Loucy (cell line): ENCODE measurements at regions not wholly inside any gene's neighbourhood (a gene's known extent, or its start where the extent isn't known, plus 50 kb on each side); places are given as distances from the start of the nearest gene placed in this dataset.

ENCODE experiments used
- H2AFZ ChIP-seq: fragments of 200-600 bp; sonication (generic); 2 replicates; pipeline ENCODE4 v1.6.0; 2016; ENCODE audit warnings: antibody characterized with exemption, mild to moderate bottlenecking, low read length, moderate library complexity
- H3F3A ChIP-seq: fragments of 200-600 bp; 2 replicates; pipeline ENCODE4 v1.6.0; 2016; ENCODE audit warnings: antibody characterized with exemption, low read depth, mild to moderate bottlenecking
- H3K27me3 ChIP-seq: fragments of 200-600 bp; sonication (generic); 2 replicates; pipeline ENCODE4 v1.6.1; 2014; ENCODE audit warnings: low read length, mild to moderate bottlenecking; ENCODE audit not compliant: insufficient read depth, poor library complexity, severe bottlenecking
- H3K36me3 ChIP-seq: fragments of 200-600 bp; sonication (generic); 2 replicates; pipeline ENCODE4 v1.6.1; 2016; ENCODE audit warnings: low read length; ENCODE audit not compliant: insufficient read depth
- H3K4me1 ChIP-seq: fragments of 200-600 bp; sonication (generic); 2 replicates; pipeline ENCODE4 v1.5.1; 2014; ENCODE audit warnings: low read length, mild to moderate bottlenecking; ENCODE audit not compliant: insufficient read depth, poor library complexity, severe bottlenecking
- H3K4me2 ChIP-seq: fragments of 200-600 bp; sonication (generic); 2 replicates; pipeline ENCODE4 v1.6.0; 2014; ENCODE audit warnings: antibody characterized with exemption, low read length, low read depth, mild to moderate bottlenecking; ENCODE audit not compliant: poor library complexity, severe bottlenecking
- H3K4me3 ChIP-seq: fragments of 200-600 bp; sonication (generic); 2 replicates; pipeline ENCODE4 v1.5.1; 2014; ENCODE audit warnings: low read length, mild to moderate bottlenecking, mixed read lengths; ENCODE audit not compliant: poor library complexity, severe bottlenecking
- H3K79me2 ChIP-seq: fragments of 200-600 bp; sonication (generic); 2 replicates; pipeline ENCODE4 v1.6.1; 2014; ENCODE audit warnings: low read length; ENCODE audit not compliant: insufficient read depth
- H3K9ac ChIP-seq: fragments of 200-600 bp; sonication (generic); 2 replicates; pipeline ENCODE4 v1.6.0; 2014; ENCODE audit warnings: mild to moderate bottlenecking, low read depth, low read length, moderate library complexity; ENCODE audit not compliant: poor library complexity, severe bottlenecking
- H3K9me2 ChIP-seq: fragments of 200-600 bp; sonication (generic); replicated peaks from 2 replicates; pipeline ENCODE4 v1.6.1; 2016; ENCODE audit warnings: low read depth, low read length, mixed read lengths
- H3K9me3 ChIP-seq: fragments of 200-600 bp; sonication (generic); 2 replicates; pipeline ENCODE4 v1.6.1; 2014; ENCODE audit warnings: mild to moderate bottlenecking, antibody characterized with exemption, low read length, low read depth; ENCODE audit not compliant: insufficient read depth
- H4K20me1 ChIP-seq: fragments of 200-600 bp; sonication (generic); 2 replicates; pipeline ENCODE4 v1.6.0; 2014; ENCODE audit warnings: antibody characterized with exemption, low read length, mild to moderate bottlenecking; ENCODE audit not compliant: insufficient read depth, poor library complexity, severe bottlenecking
- EZH2phosphoT487 ChIP-seq: fragments of 200-600 bp; IDR thresholded peaks from 2 replicates; pipeline ENCODE4 v1.6.1; 2018; ENCODE audit warnings: antibody characterized with exemption, mild to moderate bottlenecking, moderate library complexity, borderline replicate concordance
- TF ChIP-seq, protein P1 (sequence below): fragments of 200-600 bp; sonication (generic); conservative IDR thresholded peaks from 2 replicates; pipeline ENCODE4 v1.5.1; 2014; ENCODE audit warnings: mild to moderate bottlenecking, antibody characterized with exemption, low read length

DNA sequence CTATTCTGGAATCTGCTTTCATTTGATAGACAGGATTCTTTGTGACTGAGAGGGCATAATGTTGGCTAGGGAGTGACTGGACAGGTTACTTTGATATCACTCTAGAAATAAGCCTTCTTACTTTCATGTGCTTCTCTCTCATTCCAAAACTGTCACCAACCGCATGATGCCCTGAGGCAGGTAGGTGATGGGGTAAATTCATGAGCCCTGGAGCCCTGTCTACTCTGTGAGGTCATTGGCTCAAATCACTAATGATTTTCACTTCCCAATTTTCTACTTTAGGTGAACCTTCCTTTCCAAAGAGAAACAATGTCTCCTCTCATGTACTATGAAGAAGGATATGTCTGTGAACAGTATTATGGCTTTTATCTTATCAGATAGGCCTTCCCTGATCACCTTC, 596.7 kb downstream of the TUSC7 start:
- no peak overlapping the region for H3K4me3 ChIP-seq
- no peaks in the 10 kb centered on the region for H3K4me1 ChIP-seq
- H3F3A ChIP-seq: no peaks in the 10 kb centered on the region
- no peaks in the 10 kb centered on the region for H3K9me2 ChIP-seq
- no peaks in the 10 kb centered on the region for H3K79me2 ChIP-seq
- H3K4me2 ChIP-seq: no peak overlapping the region
- no peaks in the 10 kb centered on the region for H3K27me3 ChIP-seq
- H3K36me3 ChIP-seq: no peaks in the 10 kb centered on the region
- no peak overlapping the region for H3K9ac ChIP-seq
- no peaks in the 10 kb centered on the region for H3K9me3 ChIP-seq
- TF ChIP-seq, protein P1, sequence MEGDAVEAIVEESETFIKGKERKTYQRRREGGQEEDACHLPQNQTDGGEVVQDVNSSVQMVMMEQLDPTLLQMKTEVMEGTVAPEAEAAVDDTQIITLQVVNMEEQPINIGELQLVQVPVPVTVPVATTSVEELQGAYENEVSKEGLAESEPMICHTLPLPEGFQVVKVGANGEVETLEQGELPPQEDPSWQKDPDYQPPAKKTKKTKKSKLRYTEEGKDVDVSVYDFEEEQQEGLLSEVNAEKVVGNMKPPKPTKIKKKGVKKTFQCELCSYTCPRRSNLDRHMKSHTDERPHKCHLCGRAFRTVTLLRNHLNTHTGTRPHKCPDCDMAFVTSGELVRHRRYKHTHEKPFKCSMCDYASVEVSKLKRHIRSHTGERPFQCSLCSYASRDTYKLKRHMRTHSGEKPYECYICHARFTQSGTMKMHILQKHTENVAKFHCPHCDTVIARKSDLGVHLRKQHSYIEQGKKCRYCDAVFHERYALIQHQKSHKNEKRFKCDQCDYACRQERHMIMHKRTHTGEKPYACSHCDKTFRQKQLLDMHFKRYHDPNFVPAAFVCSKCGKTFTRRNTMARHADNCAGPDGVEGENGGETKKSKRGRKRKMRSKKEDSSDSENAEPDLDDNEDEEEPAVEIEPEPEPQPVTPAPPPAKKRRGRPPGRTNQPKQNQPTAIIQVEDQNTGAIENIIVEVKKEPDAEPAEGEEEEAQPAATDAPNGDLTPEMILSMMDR: no peak
- no peak for TF ChIP-seq EZH2phosphoT487
- no peak overlapping the region for H2AFZ ChIP-seq
- no peaks in the 10 kb centered on the region for H4K20me1 ChIP-seq

DNA sequence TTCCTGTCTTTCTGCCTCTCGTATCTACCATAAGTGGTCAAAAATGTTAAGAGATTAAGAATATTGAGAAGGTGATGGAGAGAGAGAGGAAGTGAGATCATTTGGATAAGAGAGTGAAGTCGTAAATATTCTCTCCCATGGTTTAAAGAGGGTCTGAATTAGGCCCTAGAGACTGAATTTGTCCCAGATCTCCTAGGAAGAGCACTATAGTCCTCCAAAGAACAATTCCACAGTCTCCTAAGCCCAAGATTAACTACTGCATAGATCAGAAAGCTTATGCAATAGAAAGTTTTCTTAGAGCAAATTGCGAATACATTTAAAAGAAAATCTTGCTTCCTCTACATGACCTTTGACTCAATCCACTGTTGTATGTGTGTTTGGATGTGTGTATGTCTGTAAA, 598.8 kb downstream of the TUSC7 start:
- TF ChIP-seq, protein P1: no peak
- TF ChIP-seq EZH2phosphoT487: no peak
- no peaks in the 10 kb centered on the region for H3K9me2 ChIP-seq
- H3K79me2 ChIP-seq: no peaks in the 10 kb centered on the region
- no peak overlapping the region for H3K9ac ChIP-seq
- H4K20me1 ChIP-seq: no peaks in the 10 kb centered on the region
- no peaks in the 10 kb centered on the region for H3F3A ChIP-seq
- no peaks in the 10 kb centered on the region for H3K4me1 ChIP-seq
- no peaks in the 10 kb centered on the region for H3K27me3 ChIP-seq
- no peaks in the 10 kb centered on the region for H3K36me3 ChIP-seq
- no peak overlapping the region for H3K4me2 ChIP-seq
- no peak overlapping the region for H2AFZ ChIP-seq
- no peaks in the 10 kb centered on the region for H3K9me3 ChIP-seq
- H3K4me3 ChIP-seq: no peak overlapping the region

DNA sequence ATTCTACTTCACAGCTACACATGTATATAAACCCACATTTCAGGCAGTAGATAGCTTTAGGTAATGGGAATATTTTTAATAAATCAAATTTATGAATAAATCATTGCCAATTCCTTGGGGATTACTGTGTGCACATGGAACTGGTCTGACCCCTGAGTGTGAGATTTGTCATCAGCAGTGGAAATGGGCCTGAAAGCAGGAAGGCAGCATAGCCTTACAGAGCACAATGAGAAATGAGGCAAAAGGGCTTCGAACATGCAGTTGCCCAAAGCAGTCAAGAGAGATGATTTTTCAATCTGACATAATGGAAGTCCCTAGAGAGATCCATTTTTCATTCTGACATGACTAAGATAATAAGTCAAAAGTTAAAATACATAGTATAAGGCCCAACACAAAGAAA, 599.2 kb downstream of the TUSC7 start:
- Histone ChIP-seq H3F3A (no peaks in the 10 kb centered on the region), H3K4me2 (no peak overlapping the region), H2AFZ (no peak overlapping the region), H3K9me3 (no peaks in the 10 kb centered on the region), H4K20me1 (no peaks in the 10 kb centered on the region), H3K27me3 (no peaks in the 10 kb centered on the region), H3K4me1 (no peaks in the 10 kb centered on the region), H3K9me2 (no peaks in the 10 kb centered on the region), H3K36me3 (no peaks in the 10 kb centered on the region), H3K4me3 (no peak overlapping the region), H3K9ac (no peak overlapping the region), H3K79me2 (no peaks in the 10 kb centered on the region)
- TF ChIP-seq, protein P1: no peak
- no peak for TF ChIP-seq EZH2phosphoT487
